GM21526 (cell line): ENCODE measurements at regions not wholly inside any gene's neighbourhood (a gene's known extent, or its start where the extent isn't known, plus 50 kb on each side); places are given as distances from the start of the nearest gene placed in this dataset.

ENCODE experiments used
- ATAC-seq: cut with Tn5 transposase; IDR thresholded peaks from one replicate; pipeline ENCODE4 v1.9.1; 2021; ENCODE audit warnings: moderate library complexity; ENCODE audit not compliant: unreplicated experiment, low FRiP score

- ATAC-seq: no peak
These were observed 261.5 kb upstream of the TPM1 start for GRCh38 chr15:62781081-62781497.

- ATAC-seq: no peak
These were observed 260.3 kb upstream of the TPM1 start for GRCh38 chr15:62782071-62782841.

- no peak for ATAC-seq
These were observed 259.7 kb upstream of the TPM1 start for GRCh38 chr15:62782896-62783295.

GRCh38 chr15:62783303-62783957, 259.1 kb upstream of the TPM1 start:
- ATAC-seq: no peak

GRCh38 chr15:62785881-62786828, 256.4 kb upstream of the TPM1 start:
- ATAC-seq: no peak

- ATAC-seq: no peak
These were observed 255.1 kb upstream of the TPM1 start for GRCh38 chr15:62787401-62787800.

- ATAC-seq: no peak
These were observed 254.3 kb upstream of the TPM1 start for GRCh38 chr15:62788224-62788623.

GRCh38 chr15:62790546-62790945, 252.0 kb upstream of the TPM1 start:
- no peak for ATAC-seq

- no peak for ATAC-seq
These were observed 250.9 kb upstream of the TPM1 start for GRCh38 chr15:62791694-62792093.

- ATAC-seq: no peak
These were observed 249.4 kb upstream of the TPM1 start for GRCh38 chr15:62792986-62793751.

GRCh38 chr15:62793752-62794144, 248.8 kb upstream of the TPM1 start:
- no peak for ATAC-seq

- no peak for ATAC-seq
These were observed 247.4 kb upstream of the TPM1 start for GRCh38 chr15:62795171-62795570.

GRCh38 chr15:62795700-62796695, 246.5 kb upstream of the TPM1 start:
- ATAC-seq: no peak

GRCh38 chr15:62797171-62797570, 245.4 kb upstream of the TPM1 start:
- ATAC-seq: no peak

- ATAC-seq: no peak
These were observed 244.0 kb upstream of the TPM1 start for GRCh38 chr15:62798536-62798935.

- no peak for ATAC-seq
These were observed 243.5 kb upstream of the TPM1 start for GRCh38 chr15:62799037-62799436.

GRCh38 chr15:62799919-62800318, 242.6 kb upstream of the TPM1 start:
- ATAC-seq: no peak

GRCh38 chr15:62802612-62803011, 239.9 kb upstream of the TPM1 start:
- ATAC-seq: no peak

- no peak for ATAC-seq
These were observed 238.6 kb upstream of the TPM1 start for GRCh38 chr15:62803856-62804400.
